ENCODE measurements at regions not wholly inside any gene's neighbourhood (a gene's known extent, or its start where the extent isn't known, plus 50 kb on each side); places are given as distances from the start of the nearest gene placed in this dataset.
"Not testable (repeated sequence)": the region's sequence is repeated elsewhere in the genome, so short reads cannot be mapped to it uniquely, and the experiment has no call there.

DNA sequence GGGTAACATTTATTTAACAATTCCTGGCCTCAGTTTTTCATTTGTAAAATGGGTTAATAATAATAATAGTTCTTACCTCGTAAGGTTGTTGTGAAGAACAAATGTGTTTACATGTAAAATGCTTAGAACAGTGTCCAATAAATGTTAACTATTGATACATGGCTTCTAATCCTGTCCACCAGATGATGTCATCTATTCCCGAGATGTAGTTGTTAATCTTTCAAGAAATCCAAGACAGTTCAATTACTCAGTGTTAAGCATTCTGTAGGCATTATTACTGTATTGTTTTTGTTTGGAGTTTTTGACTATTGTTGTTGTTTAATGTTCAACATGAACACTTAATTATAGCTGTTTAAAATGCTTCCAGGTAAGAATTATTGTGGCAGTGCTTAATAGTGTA lies 131.0 kb upstream of the FNDC3A start:
- DNase-seq (ENCODE audit: low spot score) = no peak

DNA sequence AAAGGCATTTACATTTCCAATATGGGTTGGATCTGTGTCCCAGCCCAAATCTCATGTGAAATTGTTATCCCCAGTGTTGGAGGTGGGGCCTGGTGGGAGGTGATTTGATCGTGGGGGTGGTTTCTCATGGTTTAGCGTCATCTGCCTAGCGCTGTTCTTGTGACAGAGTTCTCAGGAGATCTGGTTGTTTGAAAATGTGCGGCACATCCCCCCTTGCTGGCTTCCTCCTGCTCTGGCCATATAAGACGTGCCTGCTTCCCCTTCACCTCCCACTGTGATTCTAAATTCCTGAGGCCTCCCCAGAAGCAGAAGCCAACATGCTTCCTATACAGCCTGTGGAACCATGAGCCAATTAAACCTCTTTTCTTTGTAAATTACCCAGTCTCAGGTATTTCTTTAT lies 126.2 kb upstream of the FNDC3A start:
- no peak for DNase-seq (ENCODE audit: low spot score)

DNA sequence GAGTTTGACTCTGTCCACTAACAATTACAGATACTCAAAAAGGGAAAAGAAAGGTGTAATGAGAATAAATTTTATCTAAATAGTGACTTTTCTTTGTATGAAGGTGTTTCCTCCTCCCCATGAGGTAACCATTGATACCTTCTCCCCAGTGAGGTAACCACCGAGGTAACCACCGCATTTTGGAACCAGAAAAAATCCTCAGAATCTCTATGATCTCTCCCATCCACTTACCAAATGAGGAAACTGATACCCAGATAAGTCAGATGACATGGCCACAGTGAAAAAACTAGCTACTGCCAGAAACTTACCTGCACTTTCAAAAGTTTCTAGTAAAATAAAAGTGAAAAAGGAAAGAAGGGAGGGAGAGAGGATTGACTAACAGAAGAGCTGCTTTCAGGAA lies 124.0 kb upstream of the FNDC3A start:
- no peak for DNase-seq (ENCODE audit: low spot score)

GRCh38 chr13:48852911-48853727 lies 122.6 kb upstream of the FNDC3A start:
- DNase-seq (ENCODE audit: low spot score) = no peak

GRCh38 chr13:48853728-48854102 lies 122.0 kb upstream of the FNDC3A start:
- DNase-seq (ENCODE audit: low spot score) = no peak

- no peak for DNase-seq (ENCODE audit: low spot score)
These were observed 118.1 kb upstream of the FNDC3A start for GRCh38 chr13:48857576-48857975.

DNA sequence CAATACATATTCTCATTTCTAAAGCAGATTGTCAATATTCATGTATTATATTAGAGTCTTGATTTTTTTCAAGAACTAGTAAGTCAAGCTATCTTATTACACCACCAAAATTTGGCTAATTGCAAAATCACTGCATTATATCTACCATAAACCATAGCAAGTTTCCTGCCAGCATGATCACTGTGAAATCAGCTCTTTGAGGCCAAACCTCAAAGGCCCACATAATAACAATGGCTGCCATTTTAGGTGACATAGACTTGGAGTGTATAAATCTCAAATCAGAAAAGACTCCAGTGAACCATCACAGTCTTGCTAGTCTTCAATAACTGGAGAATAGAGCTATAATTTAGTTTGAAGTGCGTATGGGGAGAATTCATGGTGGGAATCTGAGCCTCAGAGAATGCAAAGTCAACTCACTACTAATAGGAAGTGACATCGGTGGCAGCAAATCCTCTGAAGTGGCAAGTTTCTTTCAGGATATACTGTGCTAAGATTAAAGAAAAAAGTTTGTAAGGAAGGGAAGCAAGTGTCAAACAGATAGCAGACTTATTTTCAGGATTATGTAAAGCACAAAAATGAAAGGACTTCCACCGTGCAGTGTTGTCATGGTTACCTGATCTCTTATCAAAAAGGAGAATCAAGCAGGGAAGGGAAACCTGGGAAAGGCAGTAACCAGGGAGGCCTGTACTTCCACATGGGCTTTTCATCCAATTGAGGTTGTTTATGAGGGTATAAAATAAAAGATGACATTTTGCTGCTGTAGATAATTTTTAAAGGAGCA lies 117.4 kb upstream of the FNDC3A start:
- DNase-seq (ENCODE audit: low spot score) = no peak

GRCh38 chr13:48859272-48860105 lies 116.2 kb upstream of the FNDC3A start:
- no peak for DNase-seq (ENCODE audit: low spot score)

- no peak for DNase-seq (ENCODE audit: low spot score)
These were observed 115.3 kb upstream of the FNDC3A start for GRCh38 chr13:48860364-48860763.

- no peak for DNase-seq (ENCODE audit: low spot score)
These were observed 113.1 kb upstream of the FNDC3A start for GRCh38 chr13:48862572-48862971.

- DNase-seq (ENCODE audit: low spot score) = no peak
These were observed 111.6 kb upstream of the FNDC3A start for GRCh38 chr13:48864100-48864499.

GRCh38 chr13:48866249-48866648 lies 109.5 kb upstream of the FNDC3A start:
- DNase-seq (ENCODE audit: low spot score) = no peak

DNA sequence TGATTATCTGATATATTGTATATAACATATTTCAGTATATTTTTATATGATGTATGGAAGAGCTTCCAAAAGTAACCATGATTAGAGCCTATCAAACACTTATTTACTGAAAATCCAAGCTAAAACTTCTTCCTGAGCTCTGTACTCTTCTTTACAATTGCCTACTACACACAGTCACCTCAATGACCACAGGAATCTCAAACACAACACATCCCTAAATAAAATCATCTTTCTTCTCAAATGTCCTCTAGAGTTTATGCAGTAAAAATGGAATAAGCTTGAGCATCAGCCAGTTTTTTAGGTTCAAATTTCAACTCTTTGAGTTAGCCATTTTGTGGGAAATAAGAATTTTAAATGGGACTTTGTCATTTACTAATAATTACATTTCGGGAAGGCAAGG lies 102.6 kb upstream of the FNDC3A start:
- DNase-seq (ENCODE audit: low spot score) = no peak

GRCh38 chr13:48873587-48873986 lies 102.1 kb upstream of the FNDC3A start:
- no peak for DNase-seq (ENCODE audit: low spot score)

GRCh38 chr13:48874165-48874564 lies 101.5 kb upstream of the FNDC3A start:
- DNase-seq (ENCODE audit: low spot score) = no peak

- no peak for DNase-seq (ENCODE audit: low spot score)
These were observed 100.7 kb upstream of the FNDC3A start for GRCh38 chr13:48875047-48875446.

DNA sequence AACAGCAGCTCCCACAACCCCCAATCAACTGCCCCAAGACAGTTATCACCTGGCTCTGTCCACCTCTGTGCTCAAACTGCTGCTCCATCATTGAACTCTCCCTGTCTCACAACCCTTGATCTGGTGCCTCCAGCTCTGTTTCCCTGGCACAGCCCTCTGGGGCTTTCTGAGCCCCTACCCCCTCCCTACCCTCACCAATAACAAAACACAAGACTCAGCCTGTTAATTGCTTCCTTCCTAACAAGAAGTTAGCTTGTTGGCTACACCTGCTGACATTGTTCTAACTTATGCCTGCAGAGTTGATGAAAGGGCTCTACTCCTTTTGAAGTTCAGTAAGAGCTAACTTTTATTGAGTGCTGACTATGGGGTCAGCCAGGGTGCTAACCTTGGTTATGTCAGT lies 99.4 kb upstream of the FNDC3A start:
- no peak for DNase-seq (ENCODE audit: low spot score)

GRCh38 chr13:48879432-48879831 lies 96.3 kb upstream of the FNDC3A start:
- no peak for DNase-seq (ENCODE audit: low spot score)

- DNase-seq (ENCODE audit: low spot score) = no peak
These were observed 95.9 kb upstream of the FNDC3A start for GRCh38 chr13:48879854-48880253.

DNA sequence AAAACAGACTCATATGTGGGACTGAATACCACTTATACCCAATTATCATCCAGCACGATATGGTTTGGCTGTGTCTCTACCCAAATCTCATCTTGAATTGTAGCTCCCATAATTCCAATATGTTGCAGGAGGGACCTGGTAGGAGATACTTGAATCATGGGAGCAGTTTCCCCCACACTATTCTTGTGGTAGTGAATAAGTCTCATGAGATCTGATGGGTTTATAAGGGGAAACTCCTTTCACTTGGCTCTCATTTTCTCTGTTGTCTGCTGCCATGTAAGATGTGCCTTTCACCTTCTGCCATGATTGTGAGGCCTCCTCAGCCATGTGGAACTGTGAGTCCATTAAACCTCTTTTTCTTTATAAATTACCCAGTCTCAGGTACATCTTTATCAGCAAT lies 91.9 kb upstream of the FNDC3A start:
- DNase-seq (ENCODE audit: low spot score) = not testable (repeated sequence)

DNA sequence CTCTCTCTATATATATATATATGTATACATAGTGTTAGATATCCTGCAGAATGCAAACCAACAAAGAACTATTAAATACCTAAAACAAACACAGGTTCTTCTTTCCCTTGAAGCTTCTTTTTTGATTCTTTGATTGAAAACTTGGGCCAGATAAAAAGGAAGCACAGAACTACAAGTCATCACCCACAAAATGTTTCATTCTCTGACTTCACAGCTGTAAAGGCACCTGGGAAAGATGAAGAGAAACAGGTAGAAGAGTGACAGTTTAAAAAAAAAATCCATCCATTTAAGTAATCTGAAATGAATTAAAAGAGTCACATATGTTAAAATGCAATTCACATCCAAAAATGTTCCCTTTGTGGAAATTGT lies 90.7 kb upstream of the FNDC3A start:
- no peak for DNase-seq (ENCODE audit: low spot score)

DNA sequence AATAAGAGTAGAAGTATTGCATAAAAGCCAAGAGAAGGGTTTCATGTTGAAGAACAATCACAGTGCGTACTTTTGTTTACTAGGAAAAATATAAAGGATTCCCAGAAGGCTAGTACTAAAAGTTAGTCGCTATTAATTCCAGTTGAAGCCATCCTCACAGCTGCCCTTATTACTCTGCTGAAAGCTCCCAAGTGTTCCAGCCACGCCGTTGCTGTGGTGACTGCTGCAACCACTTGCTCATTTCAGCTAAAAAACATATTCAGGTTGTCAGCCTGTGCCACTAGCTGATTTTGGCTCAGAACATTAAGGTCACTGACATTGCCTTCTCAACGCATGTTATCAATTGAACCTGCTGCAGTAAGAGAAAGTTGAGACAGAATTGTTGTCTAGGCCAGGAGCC lies 87.1 kb upstream of the FNDC3A start:
- DNase-seq (ENCODE audit: low spot score) = no peak

GRCh38 chr13:48890391-48890790 lies 85.3 kb upstream of the FNDC3A start:
- DNase-seq (ENCODE audit: low spot score) = no peak

Data from HuH-7.5 (cell line).